Lower lobe of right lung (tissue), 2 donors: ENCODE measurements at regions not wholly inside any gene's neighbourhood (a gene's known extent, or its start where the extent isn't known, plus 50 kb on each side); places are given as distances from the start of the nearest gene placed in this dataset.

Source experiments
- ATAC-seq, 2 donors: fragments of 200-7000 bp; cut with Tn5 transposase; one replicate each; pipeline ENCODE4 v1.9.1; 2020 to 2022; ENCODE audit warnings: mild to moderate bottlenecking in 2 of 2, moderate library complexity in 2 of 2
- DNase-seq: peaks from one replicate; pipeline ENCODE4 v3.0.0-alpha.2; 2020
- H3K27ac ChIP-seq: fragments of 200-600 bp; one replicate; pipeline ENCODE4 v1.8.0; 2022
- H3K27me3 ChIP-seq: fragments of 200-600 bp; one replicate; pipeline ENCODE4 v1.8.0; 2022; ENCODE audit warnings: low read depth
- H3K36me3 ChIP-seq: fragments of 200-600 bp; one replicate; pipeline ENCODE4 v1.8.0; 2022; ENCODE audit warnings: mild to moderate bottlenecking
- H3K4me1 ChIP-seq: fragments of 200-600 bp; one replicate; pipeline ENCODE4 v1.8.0; 2022
- H3K4me3 ChIP-seq: fragments of 200-600 bp; one replicate; pipeline ENCODE4 v1.8.0; 2022; ENCODE audit warnings: mild to moderate bottlenecking
- H3K9me3 ChIP-seq: fragments of 200-600 bp; one replicate; pipeline ENCODE4 v1.8.0; 2022
- CTCF ChIP-seq: fragments of 200-600 bp; IDR thresholded peaks from one replicate; pipeline ENCODE4 v1.8.0; 2022; ENCODE audit warnings: antibody characterized with exemption, mild to moderate bottlenecking
- intact Hi-C: fragments of 100-400 bp; cut with DNase I; formaldehyde crosslinking; loops from one replicate; pipeline ENCODE4 v1.11.0; 2022
- donor health status: DM: no; HTN: yes; CAD: no; lungs with severe emphysema.

GRCh38 chr7:98531717-98532116 lies 85.4 kb upstream of the NPTX2 start:
- Histone ChIP-seq H3K27ac (no peak overlapping the region), H3K27me3 (no peaks in the 10 kb centered on the region), H3K4me1 (no peaks in the 10 kb centered on the region), H3K36me3 (no peaks in the 10 kb centered on the region), H3K9me3 (peaks cover 1% of the 10 kb centered on the region), H3K4me3 (no peak overlapping the region)
- TF ChIP-seq CTCF = no peak
- DNase-seq (no peak), ATAC-seq (no peak)
- intact Hi-C loops = no loop called here

GRCh38 chr7:98528079-98528478 lies 89.0 kb upstream of the NPTX2 start:
- no peak for DNase-seq
- ATAC-seq = no peak
- no peaks in the 10 kb centered on the region for H3K27me3 ChIP-seq
- no peak overlapping the region for H3K27ac ChIP-seq
- H3K9me3 ChIP-seq = no peaks in the 10 kb centered on the region
- no peak overlapping the region for H3K4me3 ChIP-seq
- intact Hi-C loops = no loop called here
- no peaks in the 10 kb centered on the region for H3K4me1 ChIP-seq
- H3K36me3 ChIP-seq = no peaks in the 10 kb centered on the region
- TF ChIP-seq CTCF = no peak

GRCh38 chr7:98526059-98526458 lies 91.0 kb upstream of the NPTX2 start:
- TF ChIP-seq CTCF = no peak
- no peaks in the 10 kb centered on the region for H3K27me3 ChIP-seq
- H3K4me1 ChIP-seq = no peaks in the 10 kb centered on the region
- no peaks in the 10 kb centered on the region for H3K36me3 ChIP-seq
- H3K9me3 ChIP-seq = no peaks in the 10 kb centered on the region
- ATAC-seq = no peak
- intact Hi-C loops = no loop called here
- H3K4me3 ChIP-seq = no peak overlapping the region
- H3K27ac ChIP-seq = no peak overlapping the region
- no peak for DNase-seq

- Histone ChIP-seq H3K9me3 (no peaks in the 10 kb centered on the region), H3K27ac (no peak overlapping the region), H3K27me3 (no peaks in the 10 kb centered on the region), H3K36me3 (no peaks in the 10 kb centered on the region), H3K4me3 (no peak overlapping the region), H3K4me1 (no peaks in the 10 kb centered on the region)
- intact Hi-C loops = no loop called here
- TF ChIP-seq CTCF = no peak
- DNase-seq (no peak), ATAC-seq (no peak)
Observed at GRCh38 chr7:98521089-98521692, 95.9 kb upstream of the NPTX2 start.

- ATAC-seq (no peak), DNase-seq (no peak)
- H3K9me3 ChIP-seq = no peaks in the 10 kb centered on the region
- H3K36me3 ChIP-seq = no peaks in the 10 kb centered on the region
- no peak overlapping the region for H3K27ac ChIP-seq
- TF ChIP-seq CTCF = no peak
- no peak overlapping the region for H3K4me3 ChIP-seq
- intact Hi-C loops = no loop called here
- no peaks in the 10 kb centered on the region for H3K4me1 ChIP-seq
- H3K27me3 ChIP-seq = no peaks in the 10 kb centered on the region
Observed at GRCh38 chr7:98520356-98520951, 96.6 kb upstream of the NPTX2 start.
